Parathyroid adenoma (tissue), 2 donors: ENCODE measurements at regions not wholly inside any gene's neighbourhood (a gene's known extent, or its start where the extent isn't known, plus 50 kb on each side); places are given as distances from the start of the nearest gene placed in this dataset.

Experiments
- H2AFZ ChIP-seq: fragments of 300-600 bp; sonication (generic); one replicate; pipeline ENCODE4 v1.7.0; 2017; ENCODE audit warnings: antibody characterized with exemption, mild to moderate bottlenecking
- H3K27ac ChIP-seq: fragments of 300-600 bp; sonication (generic); one replicate; pipeline ENCODE4 v1.7.0; 2017
- H3K27me3 ChIP-seq: fragments of 300-600 bp; sonication (generic); one replicate; pipeline ENCODE4 v1.7.0; 2017; ENCODE audit warnings: low read length; ENCODE audit not compliant: control insufficient read depth, insufficient read depth
- H3K36me3 ChIP-seq: fragments of 300-600 bp; sonication (generic); one replicate; pipeline ENCODE4 v1.7.0; 2017; ENCODE audit warnings: low read length; ENCODE audit not compliant: control insufficient read depth, insufficient read depth
- H3K4me1 ChIP-seq: fragments of 300-600 bp; sonication (generic); one replicate; pipeline ENCODE4 v1.7.0; 2017; ENCODE audit warnings: control low read depth
- H3K4me2 ChIP-seq: fragments of 300-600 bp; sonication (generic); one replicate; pipeline ENCODE4 v1.7.0; 2017; ENCODE audit warnings: low read length
- H3K4me3 ChIP-seq: fragments of 300-600 bp; sonication (generic); one replicate; pipeline ENCODE4 v1.7.0; 2017; ENCODE audit warnings: low read depth, low read length
- H3K79me2 ChIP-seq: fragments of 300-600 bp; sonication (generic); one replicate; pipeline ENCODE4 v1.7.0; 2017; ENCODE audit warnings: control low read depth
- H3K9ac ChIP-seq: fragments of 300-600 bp; sonication (generic); one replicate; pipeline ENCODE4 v1.7.0; 2017; ENCODE audit warnings: mild to moderate bottlenecking
- H3K9me3 ChIP-seq: fragments of 300-600 bp; sonication (generic); one replicate; pipeline ENCODE4 v1.7.0; 2017; ENCODE audit warnings: low read length; ENCODE audit not compliant: control insufficient read depth
- TF ChIP-seq, protein P1 (sequence below): fragments of 300-600 bp; sonication (generic); IDR thresholded peaks from one replicate; pipeline ENCODE4 v1.7.0; 2017; ENCODE audit warnings: antibody characterized with exemption, mild to moderate bottlenecking
- donor health status: primary hyperparathyroidism.

DNA sequence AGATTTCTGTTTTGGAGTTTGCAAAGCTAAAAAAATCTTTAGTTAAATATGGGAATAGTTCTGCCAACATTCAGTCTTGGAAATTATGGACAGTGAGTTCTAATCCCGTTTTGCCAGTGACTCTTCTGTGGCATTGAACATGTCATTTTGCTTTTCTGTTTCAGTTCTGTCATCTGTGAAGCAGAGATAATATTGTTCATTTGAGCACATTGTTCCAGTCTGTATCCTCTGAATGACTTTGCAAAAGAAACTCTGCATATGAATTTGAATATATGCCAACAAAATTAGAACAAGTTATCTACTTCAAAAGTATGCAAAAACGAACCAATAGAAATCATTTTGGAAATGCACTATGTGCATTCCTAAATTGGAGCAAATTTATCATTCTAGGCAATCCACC lies 746.0 kb upstream of the POT1 start:
- H3K4me2 ChIP-seq = no peak overlapping the region
- TF ChIP-seq, protein P1, sequence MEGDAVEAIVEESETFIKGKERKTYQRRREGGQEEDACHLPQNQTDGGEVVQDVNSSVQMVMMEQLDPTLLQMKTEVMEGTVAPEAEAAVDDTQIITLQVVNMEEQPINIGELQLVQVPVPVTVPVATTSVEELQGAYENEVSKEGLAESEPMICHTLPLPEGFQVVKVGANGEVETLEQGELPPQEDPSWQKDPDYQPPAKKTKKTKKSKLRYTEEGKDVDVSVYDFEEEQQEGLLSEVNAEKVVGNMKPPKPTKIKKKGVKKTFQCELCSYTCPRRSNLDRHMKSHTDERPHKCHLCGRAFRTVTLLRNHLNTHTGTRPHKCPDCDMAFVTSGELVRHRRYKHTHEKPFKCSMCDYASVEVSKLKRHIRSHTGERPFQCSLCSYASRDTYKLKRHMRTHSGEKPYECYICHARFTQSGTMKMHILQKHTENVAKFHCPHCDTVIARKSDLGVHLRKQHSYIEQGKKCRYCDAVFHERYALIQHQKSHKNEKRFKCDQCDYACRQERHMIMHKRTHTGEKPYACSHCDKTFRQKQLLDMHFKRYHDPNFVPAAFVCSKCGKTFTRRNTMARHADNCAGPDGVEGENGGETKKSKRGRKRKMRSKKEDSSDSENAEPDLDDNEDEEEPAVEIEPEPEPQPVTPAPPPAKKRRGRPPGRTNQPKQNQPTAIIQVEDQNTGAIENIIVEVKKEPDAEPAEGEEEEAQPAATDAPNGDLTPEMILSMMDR = no peak
- H3K4me1 ChIP-seq = no peaks in the 10 kb centered on the region
- H3K27ac ChIP-seq = no peak overlapping the region
- no peak overlapping the region for H3K9ac ChIP-seq
- H2AFZ ChIP-seq = no peak overlapping the region
- H3K36me3 ChIP-seq = no peaks in the 10 kb centered on the region
- no peaks in the 10 kb centered on the region for H3K9me3 ChIP-seq
- no peaks in the 10 kb centered on the region for H3K79me2 ChIP-seq
- H3K4me3 ChIP-seq = no peak overlapping the region
- no peaks in the 10 kb centered on the region for H3K27me3 ChIP-seq

DNA sequence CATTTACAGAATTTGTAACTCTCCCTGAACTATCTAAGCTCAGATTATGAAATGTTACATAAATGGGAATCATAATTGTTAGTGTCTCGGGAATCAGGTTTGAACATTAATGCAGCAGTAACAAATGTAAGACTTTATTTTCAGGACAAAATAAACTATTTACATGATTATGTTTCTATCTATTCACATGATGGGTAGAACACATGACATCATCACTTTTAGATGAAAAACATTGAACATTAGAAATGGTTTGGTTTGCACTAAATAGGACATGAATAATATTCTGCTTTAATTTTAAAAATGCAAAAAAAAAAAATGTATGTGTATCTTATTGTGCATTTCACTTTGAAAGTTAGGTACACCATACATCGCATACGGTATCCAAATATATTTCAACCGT lies 745.5 kb upstream of the POT1 start:
- Histone ChIP-seq H3K27ac (no peak overlapping the region), H3K36me3 (no peaks in the 10 kb centered on the region), H3K4me3 (no peak overlapping the region), H3K4me2 (no peak overlapping the region), H3K27me3 (no peaks in the 10 kb centered on the region), H2AFZ (no peak overlapping the region), H3K9ac (no peak overlapping the region), H3K9me3 (no peaks in the 10 kb centered on the region), H3K4me1 (no peaks in the 10 kb centered on the region), H3K79me2 (no peaks in the 10 kb centered on the region)
- TF ChIP-seq, protein P1 = no peak

DNA sequence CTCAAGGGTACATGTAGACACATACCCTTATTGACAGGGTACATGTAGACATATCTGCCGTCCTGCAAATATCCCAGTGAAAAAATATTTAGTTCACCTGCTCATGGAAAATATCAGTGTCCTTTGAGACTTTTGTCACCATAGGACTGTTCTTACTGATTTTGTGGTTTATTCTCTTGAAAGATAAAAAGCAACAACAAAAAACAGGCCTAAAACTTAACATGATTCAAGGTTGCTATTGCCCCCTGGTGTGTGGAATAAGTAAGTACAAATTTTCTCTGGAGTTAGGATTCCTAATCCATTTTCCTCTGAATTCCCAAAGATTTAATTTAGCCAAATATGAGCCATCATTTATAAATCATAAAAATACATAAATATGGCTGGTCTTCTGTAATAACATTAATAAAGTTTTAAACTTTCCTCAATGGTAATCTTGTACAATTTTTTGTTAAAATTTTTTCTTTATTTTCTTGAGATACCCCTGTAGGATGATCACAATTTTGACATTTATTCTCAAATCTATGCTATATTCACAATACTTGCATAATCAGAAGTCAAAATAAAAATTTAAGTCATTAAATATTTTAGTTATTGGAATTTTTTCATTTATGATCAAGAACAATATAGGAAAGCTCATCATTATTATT lies 741.4 kb upstream of the POT1 start:
- Histone ChIP-seq H3K4me2 (no peak overlapping the region), H3K4me3 (no peak overlapping the region), H3K4me1 (no peaks in the 10 kb centered on the region), H3K9me3 (no peaks in the 10 kb centered on the region), H2AFZ (no peak overlapping the region), H3K27ac (no peak overlapping the region), H3K36me3 (no peaks in the 10 kb centered on the region), H3K27me3 (no peaks in the 10 kb centered on the region), H3K9ac (no peak overlapping the region), H3K79me2 (no peaks in the 10 kb centered on the region)
- TF ChIP-seq, protein P1 = no peak

DNA sequence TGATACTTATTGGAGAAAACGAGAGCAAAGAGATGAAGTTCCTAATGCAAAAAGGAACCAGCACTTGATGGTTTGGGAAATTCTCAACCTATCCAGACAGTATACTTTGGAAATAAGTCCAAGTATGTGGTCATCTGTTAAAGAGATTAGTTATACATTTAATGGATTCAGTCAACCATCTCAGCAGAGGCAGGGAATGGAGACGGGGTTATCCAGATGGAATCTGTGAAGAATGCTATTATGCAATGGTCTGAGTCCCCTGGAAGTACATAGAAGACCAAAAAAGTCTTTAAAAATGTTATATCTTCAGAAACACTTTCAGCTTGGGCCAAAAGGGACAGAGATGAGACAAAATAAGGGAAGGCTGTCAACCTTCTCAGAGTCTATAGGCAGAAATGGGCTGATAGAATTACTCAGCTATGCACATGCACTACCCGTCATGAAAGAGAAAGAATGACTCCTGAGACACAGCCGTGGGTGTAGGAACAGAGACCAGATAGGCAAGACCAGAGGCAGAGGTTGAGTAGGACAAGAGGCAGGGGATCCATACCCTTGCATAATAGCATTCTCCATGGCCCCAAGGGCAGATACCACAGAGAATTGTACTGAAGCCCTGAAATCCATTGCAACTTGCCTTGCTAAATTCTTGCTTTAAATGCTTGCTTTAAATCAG lies 738.8 kb upstream of the POT1 start:
- Histone ChIP-seq H3K4me1 (no peaks in the 10 kb centered on the region), H3K9me3 (no peaks in the 10 kb centered on the region), H3K4me2 (no peak overlapping the region), H3K36me3 (no peaks in the 10 kb centered on the region), H3K4me3 (no peak overlapping the region), H3K9ac (no peak overlapping the region), H2AFZ (no peak overlapping the region), H3K27ac (no peak overlapping the region), H3K79me2 (no peaks in the 10 kb centered on the region), H3K27me3 (no peaks in the 10 kb centered on the region)
- TF ChIP-seq, protein P1 = no peak

DNA sequence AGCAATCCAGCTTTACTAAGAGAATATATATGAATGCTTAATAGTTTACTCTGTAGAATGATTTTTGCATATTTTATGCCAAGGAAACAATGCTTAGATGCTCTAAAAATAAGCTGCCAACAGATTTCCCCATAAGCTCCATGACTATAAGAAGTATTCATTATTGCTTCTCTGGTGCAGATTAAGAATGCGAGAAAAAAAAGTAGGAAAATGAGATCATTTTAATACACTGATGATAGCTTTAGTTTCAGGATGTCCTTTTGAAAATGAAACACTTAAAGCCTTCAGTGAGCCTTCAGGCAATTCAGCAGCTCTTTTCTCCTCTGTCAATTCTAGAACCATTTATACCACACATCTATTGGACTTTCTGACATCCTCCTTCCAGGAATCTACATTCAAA lies 735.0 kb upstream of the POT1 start:
- H3K4me2 ChIP-seq = no peak overlapping the region
- H3K79me2 ChIP-seq = no peaks in the 10 kb centered on the region
- TF ChIP-seq, protein P1 = no peak
- no peak overlapping the region for H3K27ac ChIP-seq
- no peaks in the 10 kb centered on the region for H3K9me3 ChIP-seq
- H3K27me3 ChIP-seq = no peaks in the 10 kb centered on the region
- no peaks in the 10 kb centered on the region for H3K4me1 ChIP-seq
- no peaks in the 10 kb centered on the region for H3K36me3 ChIP-seq
- H2AFZ ChIP-seq = no peak overlapping the region
- no peak overlapping the region for H3K9ac ChIP-seq
- H3K4me3 ChIP-seq = no peak overlapping the region
